SK-N-SH treated with all-trans-retinoic acid at 6 μM for 48 hours (cell line): ENCODE measurements at regions not wholly inside any gene's neighbourhood (a gene's known extent, or its start where the extent isn't known, plus 50 kb on each side); places are given as distances from the start of the nearest gene placed in this dataset.

Source experiments
- CSDC2 ChIP-seq: fragments of 250-450 bp; sonication (Bioruptor Pico); IDR thresholded peaks from 2 replicates; pipeline ENCODE4 v1.5.0; 2020; ENCODE audit warnings: mild to moderate bottlenecking, moderate library complexity
- ESRRG ChIP-seq: fragments of 250-450 bp; sonication (Bioruptor Pico); IDR thresholded peaks from 2 replicates; pipeline ENCODE4 v1.6.1; 2021; ENCODE audit warnings: mild to moderate bottlenecking
- ISL1 ChIP-seq: fragments of 250-450 bp; sonication (Bioruptor Pico); IDR thresholded peaks from 2 replicates; pipeline ENCODE4 v2.1.2; 2022; ENCODE audit warnings: mild to moderate bottlenecking, moderate library complexity
- OSR1 ChIP-seq: fragments of 250-450 bp; sonication (Bioruptor Pico); IDR thresholded peaks from 2 replicates; pipeline ENCODE4 v1.8.0; 2022; ENCODE audit warnings: moderate library complexity, mild to moderate bottlenecking, inconsistent platforms
- SNAI2 ChIP-seq: fragments of 250-450 bp; sonication (Bioruptor Pico); IDR thresholded peaks from 2 replicates; pipeline ENCODE4 v1.5.0; 2020; ENCODE audit warnings: mild to moderate bottlenecking, moderate library complexity
- ZFP30 ChIP-seq: fragments of 450-650 bp; formaldehyde crosslinking; IDR thresholded peaks from 2 replicates; pipeline ENCODE4 v1.5.0; 2022; ENCODE audit warnings: mild to moderate bottlenecking, moderate library complexity
- ZNF70 ChIP-seq: fragments of 450-650 bp; formaldehyde crosslinking; IDR thresholded peaks from 2 replicates; pipeline ENCODE4 v1.5.0; 2020; ENCODE audit warnings: mild to moderate bottlenecking, moderate library complexity
- TF ChIP-seq, protein P1 (sequence below): fragments of 250-450 bp; sonication (Bioruptor Pico); IDR thresholded peaks from 2 replicates; pipeline ENCODE4 v1.8.0; 2021; ENCODE audit warnings: low read depth, mild to moderate bottlenecking, moderate library complexity, borderline replicate concordance
- TF ChIP-seq, protein P2 (sequence below): fragments of 250-450 bp; sonication (Bioruptor Pico); IDR thresholded peaks from 2 replicates; pipeline ENCODE4 v1.8.0; 2020; ENCODE audit warnings: mild to moderate bottlenecking, moderate library complexity, borderline replicate concordance
- TF ChIP-seq, protein P3 (sequence below): fragments of 250-450 bp; sonication (Bioruptor Pico); IDR thresholded peaks from 2 replicates; pipeline ENCODE4 v1.5.0; 2020; ENCODE audit warnings: mild to moderate bottlenecking, moderate library complexity

DNA sequence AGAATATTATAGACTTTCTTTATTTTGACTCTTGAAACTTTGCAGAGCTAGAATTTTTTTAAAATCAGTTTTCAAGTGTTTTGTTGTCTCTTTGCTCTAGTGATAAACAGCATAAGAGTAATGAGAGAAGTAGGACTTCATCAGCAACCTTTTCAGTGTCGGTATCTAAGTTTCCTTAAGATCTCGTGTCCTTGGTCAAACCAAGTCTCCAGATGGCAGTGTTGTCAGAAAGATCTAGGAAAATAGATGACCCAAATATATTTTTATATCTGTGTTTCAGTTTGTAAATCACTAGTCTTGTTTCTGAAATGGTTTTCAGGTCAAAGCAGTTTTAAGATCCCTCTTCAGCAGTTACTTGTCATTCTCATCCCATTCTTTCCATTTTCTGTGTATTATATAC is 438.3 kb downstream of the RAPGEF2 start:
- TF ChIP-seq ZFP30 (CRISPR knock-in tag) (no peak), ESRRG (CRISPR knock-in tag) (no peak), SNAI2 (no peak), OSR1 (CRISPR knock-in tag) (no peak), CSDC2 (CRISPR knock-in tag) (no peak), ISL1 (CRISPR knock-in tag) (no peak), ZNF70 (no peak)
- TF ChIP-seq, protein P1, sequence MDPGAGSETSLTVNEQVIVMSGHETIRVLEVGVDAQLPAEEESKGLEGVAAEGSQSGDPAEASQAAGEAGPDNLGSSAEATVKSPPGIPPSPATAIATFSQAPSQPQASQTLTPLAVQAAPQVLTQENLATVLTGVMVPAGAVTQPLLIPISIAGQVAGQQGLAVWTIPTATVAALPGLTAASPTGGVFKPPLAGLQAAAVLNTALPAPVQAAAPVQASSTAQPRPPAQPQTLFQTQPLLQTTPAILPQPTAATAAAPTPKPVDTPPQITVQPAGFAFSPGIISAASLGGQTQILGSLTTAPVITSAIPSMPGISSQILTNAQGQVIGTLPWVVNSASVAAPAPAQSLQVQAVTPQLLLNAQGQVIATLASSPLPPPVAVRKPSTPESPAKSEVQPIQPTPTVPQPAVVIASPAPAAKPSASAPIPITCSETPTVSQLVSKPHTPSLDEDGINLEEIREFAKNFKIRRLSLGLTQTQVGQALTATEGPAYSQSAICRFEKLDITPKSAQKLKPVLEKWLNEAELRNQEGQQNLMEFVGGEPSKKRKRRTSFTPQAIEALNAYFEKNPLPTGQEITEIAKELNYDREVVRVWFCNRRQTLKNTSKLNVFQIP (CRISPR knock-in tag), result no peak
- TF ChIP-seq, protein P2, sequence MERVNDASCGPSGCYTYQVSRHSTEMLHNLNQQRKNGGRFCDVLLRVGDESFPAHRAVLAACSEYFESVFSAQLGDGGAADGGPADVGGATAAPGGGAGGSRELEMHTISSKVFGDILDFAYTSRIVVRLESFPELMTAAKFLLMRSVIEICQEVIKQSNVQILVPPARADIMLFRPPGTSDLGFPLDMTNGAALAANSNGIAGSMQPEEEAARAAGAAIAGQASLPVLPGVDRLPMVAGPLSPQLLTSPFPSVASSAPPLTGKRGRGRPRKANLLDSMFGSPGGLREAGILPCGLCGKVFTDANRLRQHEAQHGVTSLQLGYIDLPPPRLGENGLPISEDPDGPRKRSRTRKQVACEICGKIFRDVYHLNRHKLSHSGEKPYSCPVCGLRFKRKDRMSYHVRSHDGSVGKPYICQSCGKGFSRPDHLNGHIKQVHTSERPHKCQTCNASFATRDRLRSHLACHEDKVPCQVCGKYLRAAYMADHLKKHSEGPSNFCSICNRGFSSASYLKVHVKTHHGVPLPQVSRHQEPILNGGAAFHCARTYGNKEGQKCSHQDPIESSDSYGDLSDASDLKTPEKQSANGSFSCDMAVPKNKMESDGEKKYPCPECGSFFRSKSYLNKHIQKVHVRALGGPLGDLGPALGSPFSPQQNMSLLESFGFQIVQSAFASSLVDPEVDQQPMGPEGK, result no peak
- TF ChIP-seq, protein P3, sequence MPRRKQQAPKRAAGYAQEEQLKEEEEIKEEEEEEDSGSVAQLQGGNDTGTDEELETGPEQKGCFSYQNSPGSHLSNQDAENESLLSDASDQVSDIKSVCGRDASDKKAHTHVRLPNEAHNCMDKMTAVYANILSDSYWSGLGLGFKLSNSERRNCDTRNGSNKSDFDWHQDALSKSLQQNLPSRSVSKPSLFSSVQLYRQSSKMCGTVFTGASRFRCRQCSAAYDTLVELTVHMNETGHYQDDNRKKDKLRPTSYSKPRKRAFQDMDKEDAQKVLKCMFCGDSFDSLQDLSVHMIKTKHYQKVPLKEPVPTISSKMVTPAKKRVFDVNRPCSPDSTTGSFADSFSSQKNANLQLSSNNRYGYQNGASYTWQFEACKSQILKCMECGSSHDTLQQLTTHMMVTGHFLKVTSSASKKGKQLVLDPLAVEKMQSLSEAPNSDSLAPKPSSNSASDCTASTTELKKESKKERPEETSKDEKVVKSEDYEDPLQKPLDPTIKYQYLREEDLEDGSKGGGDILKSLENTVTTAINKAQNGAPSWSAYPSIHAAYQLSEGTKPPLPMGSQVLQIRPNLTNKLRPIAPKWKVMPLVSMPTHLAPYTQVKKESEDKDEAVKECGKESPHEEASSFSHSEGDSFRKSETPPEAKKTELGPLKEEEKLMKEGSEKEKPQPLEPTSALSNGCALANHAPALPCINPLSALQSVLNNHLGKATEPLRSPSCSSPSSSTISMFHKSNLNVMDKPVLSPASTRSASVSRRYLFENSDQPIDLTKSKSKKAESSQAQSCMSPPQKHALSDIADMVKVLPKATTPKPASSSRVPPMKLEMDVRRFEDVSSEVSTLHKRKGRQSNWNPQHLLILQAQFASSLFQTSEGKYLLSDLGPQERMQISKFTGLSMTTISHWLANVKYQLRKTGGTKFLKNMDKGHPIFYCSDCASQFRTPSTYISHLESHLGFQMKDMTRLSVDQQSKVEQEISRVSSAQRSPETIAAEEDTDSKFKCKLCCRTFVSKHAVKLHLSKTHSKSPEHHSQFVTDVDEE (CRISPR knock-in tag), result no peak
